Transverse colon (tissue), 4 donors: ENCODE measurements at regions not wholly inside any gene's neighbourhood (a gene's known extent, or its start where the extent isn't known, plus 50 kb on each side); places are given as distances from the start of the nearest gene placed in this dataset.

Source experiments
- EP300 ChIP-seq: sonication (generic); formaldehyde crosslinking; IDR thresholded peaks from one replicate; pipeline ENCODE4 v1.6.1; 2017; ENCODE audit warnings: antibody characterized with exemption, low read depth
- POLR2A ChIP-seq: fragments of 450-650 bp; IDR thresholded peaks from one replicate; pipeline ENCODE4 v1.6.1; 2016; ENCODE audit warnings: antibody characterized with exemption, mild to moderate bottlenecking, moderate library complexity
- POLR2AphosphoS5 ChIP-seq, 3 donors: sonication (generic); formaldehyde crosslinking; IDR thresholded peaks; one replicate each; pipeline ENCODE4 v1.6.1; 2016; ENCODE audit warnings: antibody characterized with exemption in 3 of 3
- TF ChIP-seq, protein P1 (sequence below), 5 experiments: fragments of 200-600 bp in 3 of 5; fragments of 450-650 bp in 2 of 5; sonication (generic) in 3 of 5; IDR thresholded peaks; 1 replicate in 2 of 5; 2 replicates in 3 of 5; pipeline ENCODE4 v1.5.1; 2016 to 2017; ENCODE audit warnings: antibody characterized with exemption in 5 of 5, inconsistent platforms in 3 of 5, mild to moderate bottlenecking in 2 of 5, moderate library complexity in 1 of 5

DNA sequence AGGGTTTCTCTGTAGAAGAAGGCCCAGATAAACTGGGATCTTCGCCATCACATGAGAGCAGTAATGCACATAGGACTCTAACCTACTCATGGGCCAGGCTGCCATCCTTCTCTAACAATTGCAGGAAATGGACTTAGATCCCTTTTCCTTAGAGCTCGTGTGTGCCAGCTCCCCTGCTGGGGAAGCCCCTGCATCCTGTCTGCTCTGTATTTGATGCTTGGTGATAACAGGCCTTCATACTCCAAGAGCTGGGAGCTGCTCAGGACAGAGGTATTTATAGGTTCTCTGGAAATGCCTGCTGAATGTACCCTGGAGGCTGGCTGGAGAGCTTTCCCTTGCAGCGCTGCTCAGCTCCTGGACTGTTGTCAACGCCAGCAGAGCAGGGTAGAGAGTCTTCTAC is 249.6 kb downstream of the MTX2 start:
- TF ChIP-seq, protein P1, sequence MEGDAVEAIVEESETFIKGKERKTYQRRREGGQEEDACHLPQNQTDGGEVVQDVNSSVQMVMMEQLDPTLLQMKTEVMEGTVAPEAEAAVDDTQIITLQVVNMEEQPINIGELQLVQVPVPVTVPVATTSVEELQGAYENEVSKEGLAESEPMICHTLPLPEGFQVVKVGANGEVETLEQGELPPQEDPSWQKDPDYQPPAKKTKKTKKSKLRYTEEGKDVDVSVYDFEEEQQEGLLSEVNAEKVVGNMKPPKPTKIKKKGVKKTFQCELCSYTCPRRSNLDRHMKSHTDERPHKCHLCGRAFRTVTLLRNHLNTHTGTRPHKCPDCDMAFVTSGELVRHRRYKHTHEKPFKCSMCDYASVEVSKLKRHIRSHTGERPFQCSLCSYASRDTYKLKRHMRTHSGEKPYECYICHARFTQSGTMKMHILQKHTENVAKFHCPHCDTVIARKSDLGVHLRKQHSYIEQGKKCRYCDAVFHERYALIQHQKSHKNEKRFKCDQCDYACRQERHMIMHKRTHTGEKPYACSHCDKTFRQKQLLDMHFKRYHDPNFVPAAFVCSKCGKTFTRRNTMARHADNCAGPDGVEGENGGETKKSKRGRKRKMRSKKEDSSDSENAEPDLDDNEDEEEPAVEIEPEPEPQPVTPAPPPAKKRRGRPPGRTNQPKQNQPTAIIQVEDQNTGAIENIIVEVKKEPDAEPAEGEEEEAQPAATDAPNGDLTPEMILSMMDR (IDR thresholded peaks at IDR 0.05) = no peak
- no peak for TF ChIP-seq POLR2AphosphoS5 (IDR thresholded peaks at IDR 0.05)
- no peak for TF ChIP-seq EP300
- no peak for TF ChIP-seq POLR2A
